IMR-90 (cell line): ENCODE measurements at regions not wholly inside any gene's neighbourhood (a gene's known extent, or its start where the extent isn't known, plus 50 kb on each side); places are given as distances from the start of the nearest gene placed in this dataset.

Source experiments
- CEBPB ChIP-seq: IDR thresholded peaks from 2 replicates; pipeline ENCODE4 v1.6.1; 2012; ENCODE audit warnings: low read depth, low read length, improper control_type of control experiment
- FOS ChIP-seq: fragments of 150-350 bp; IDR thresholded peaks from 2 replicates; pipeline ENCODE4 v1.6.1; 2016; ENCODE audit warnings: low read depth, low read length
- MAFK ChIP-seq: IDR thresholded peaks from 2 replicates; pipeline ENCODE4 v1.6.1; 2012; ENCODE audit warnings: low read depth, low read length, improper control_type of control experiment
- POLR2A ChIP-seq: IDR thresholded peaks from 2 replicates; pipeline ENCODE4 v1.6.1; 2012; ENCODE audit warnings: mild to moderate bottlenecking, low read depth, low read length
- RAD21 ChIP-seq: IDR thresholded peaks from 2 replicates; pipeline ENCODE4 v1.6.1; 2012; ENCODE audit warnings: low read length, improper control_type of control experiment
- RFX5 ChIP-seq: IDR thresholded peaks from 2 replicates; pipeline ENCODE4 v1.8.0; 2012; ENCODE audit warnings: low read depth, mild to moderate bottlenecking, low read length, moderate library complexity
- SMC3 ChIP-seq: fragments of 150-350 bp; IDR thresholded peaks from 2 replicates; pipeline ENCODE4 v1.6.1; 2016; ENCODE audit warnings: low read depth, mild to moderate bottlenecking, antibody characterized with exemption, low read length, moderate library complexity
- TF ChIP-seq, protein P1 (sequence below): conservative IDR thresholded peaks from 2 replicates; pipeline ENCODE4 v1.5.1; 2012; ENCODE audit warnings: mild to moderate bottlenecking, low read depth, low read length, improper control_type of control experiment
- TF ChIP-seq, protein P2 (sequence below): fragments of 150-350 bp; IDR thresholded peaks from 2 replicates; pipeline ENCODE4 v1.6.1; 2016; ENCODE audit warnings: low read depth, mild to moderate bottlenecking, low read length, moderate library complexity, borderline replicate concordance
- TF ChIP-seq, protein P3 (sequence below): fragments of 150-350 bp; IDR thresholded peaks from 2 replicates; pipeline ENCODE4 v1.6.1; 2017; ENCODE audit warnings: mild to moderate bottlenecking, antibody characterized with exemption, low read length, low read depth

DNA sequence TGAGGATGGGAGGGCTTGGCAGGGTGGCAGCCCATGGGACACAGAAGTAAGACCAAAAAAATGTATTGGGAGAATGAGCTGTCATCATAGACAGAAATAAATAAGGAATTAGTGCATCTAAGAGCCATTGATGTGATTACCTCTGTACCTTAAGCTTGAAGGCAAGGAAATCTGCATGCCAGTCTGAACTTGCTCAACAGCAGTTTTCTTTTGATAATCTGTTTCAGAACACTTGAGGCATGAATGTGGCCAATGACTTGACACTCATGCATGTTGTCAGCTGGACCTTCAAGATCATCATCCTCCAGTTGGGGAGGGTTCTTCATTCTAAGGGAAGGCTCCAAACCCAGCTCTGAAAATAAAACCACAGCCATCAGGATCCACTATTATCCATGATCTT lies 148.5 kb downstream of the DCLK3 start:
- TF ChIP-seq RFX5 = no peak
- TF ChIP-seq, protein P1, sequence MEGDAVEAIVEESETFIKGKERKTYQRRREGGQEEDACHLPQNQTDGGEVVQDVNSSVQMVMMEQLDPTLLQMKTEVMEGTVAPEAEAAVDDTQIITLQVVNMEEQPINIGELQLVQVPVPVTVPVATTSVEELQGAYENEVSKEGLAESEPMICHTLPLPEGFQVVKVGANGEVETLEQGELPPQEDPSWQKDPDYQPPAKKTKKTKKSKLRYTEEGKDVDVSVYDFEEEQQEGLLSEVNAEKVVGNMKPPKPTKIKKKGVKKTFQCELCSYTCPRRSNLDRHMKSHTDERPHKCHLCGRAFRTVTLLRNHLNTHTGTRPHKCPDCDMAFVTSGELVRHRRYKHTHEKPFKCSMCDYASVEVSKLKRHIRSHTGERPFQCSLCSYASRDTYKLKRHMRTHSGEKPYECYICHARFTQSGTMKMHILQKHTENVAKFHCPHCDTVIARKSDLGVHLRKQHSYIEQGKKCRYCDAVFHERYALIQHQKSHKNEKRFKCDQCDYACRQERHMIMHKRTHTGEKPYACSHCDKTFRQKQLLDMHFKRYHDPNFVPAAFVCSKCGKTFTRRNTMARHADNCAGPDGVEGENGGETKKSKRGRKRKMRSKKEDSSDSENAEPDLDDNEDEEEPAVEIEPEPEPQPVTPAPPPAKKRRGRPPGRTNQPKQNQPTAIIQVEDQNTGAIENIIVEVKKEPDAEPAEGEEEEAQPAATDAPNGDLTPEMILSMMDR = no peak
- no peak for TF ChIP-seq MAFK
- no peak for TF ChIP-seq FOS
- TF ChIP-seq RAD21 = no peak
- TF ChIP-seq SMC3 = no peak
- no peak for TF ChIP-seq CEBPB
- TF ChIP-seq, protein P2, sequence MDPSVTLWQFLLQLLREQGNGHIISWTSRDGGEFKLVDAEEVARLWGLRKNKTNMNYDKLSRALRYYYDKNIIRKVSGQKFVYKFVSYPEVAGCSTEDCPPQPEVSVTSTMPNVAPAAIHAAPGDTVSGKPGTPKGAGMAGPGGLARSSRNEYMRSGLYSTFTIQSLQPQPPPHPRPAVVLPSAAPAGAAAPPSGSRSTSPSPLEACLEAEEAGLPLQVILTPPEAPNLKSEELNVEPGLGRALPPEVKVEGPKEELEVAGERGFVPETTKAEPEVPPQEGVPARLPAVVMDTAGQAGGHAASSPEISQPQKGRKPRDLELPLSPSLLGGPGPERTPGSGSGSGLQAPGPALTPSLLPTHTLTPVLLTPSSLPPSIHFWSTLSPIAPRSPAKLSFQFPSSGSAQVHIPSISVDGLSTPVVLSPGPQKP = no peak
- no peak for TF ChIP-seq POLR2A
- TF ChIP-seq, protein P3, sequence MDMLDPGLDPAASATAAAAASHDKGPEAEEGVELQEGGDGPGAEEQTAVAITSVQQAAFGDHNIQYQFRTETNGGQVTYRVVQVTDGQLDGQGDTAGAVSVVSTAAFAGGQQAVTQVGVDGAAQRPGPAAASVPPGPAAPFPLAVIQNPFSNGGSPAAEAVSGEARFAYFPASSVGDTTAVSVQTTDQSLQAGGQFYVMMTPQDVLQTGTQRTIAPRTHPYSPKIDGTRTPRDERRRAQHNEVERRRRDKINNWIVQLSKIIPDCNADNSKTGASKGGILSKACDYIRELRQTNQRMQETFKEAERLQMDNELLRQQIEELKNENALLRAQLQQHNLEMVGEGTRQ = no peak
